ENCODE measurements at regions not wholly inside any gene's neighbourhood (a gene's known extent, or its start where the extent isn't known, plus 50 kb on each side); places are given as distances from the start of the nearest gene placed in this dataset.
"Not testable (repeated sequence)": the region's sequence is repeated elsewhere in the genome, so short reads cannot be mapped to it uniquely, and the experiment has no call there.

DNA sequence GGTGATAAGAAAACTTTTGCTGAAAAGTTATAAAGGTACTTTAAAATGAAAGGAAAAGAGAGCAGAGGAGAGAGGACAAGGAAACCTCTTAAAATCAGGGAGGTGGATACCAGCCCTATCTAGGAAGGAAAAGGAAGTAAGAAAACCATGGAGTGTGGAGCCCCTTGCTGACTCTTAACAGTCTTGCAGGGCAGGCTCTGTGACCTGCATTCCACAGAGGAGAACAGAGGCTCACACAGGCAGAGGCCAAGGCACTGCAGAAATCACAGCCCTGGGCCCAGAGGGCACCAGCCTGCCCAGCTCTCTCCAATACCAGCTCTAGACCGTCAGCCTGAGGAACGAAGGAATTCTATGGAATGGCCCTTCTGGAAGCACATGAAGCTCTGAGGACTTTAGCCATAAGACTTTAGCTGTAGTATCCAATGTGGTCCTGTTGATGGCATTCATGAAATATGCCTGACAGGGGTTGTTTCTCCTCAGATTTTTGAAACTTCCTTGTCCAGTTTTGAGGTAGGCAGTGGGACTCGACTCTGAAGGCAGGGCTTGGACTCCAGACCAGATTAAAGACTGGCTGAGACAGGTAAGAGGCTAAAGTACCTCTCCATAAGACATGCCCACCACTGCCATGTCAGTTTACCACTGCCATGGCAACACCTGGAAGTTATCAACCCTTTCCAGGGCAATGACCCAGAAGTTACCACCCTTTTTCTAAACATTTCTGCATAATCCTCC is 216.3 kb downstream of the ANAPC1 start:
- DNase-seq (ENCODE audit: low read depth): no peak

GRCh38 chr2:111668274-111668616 is 215.7 kb downstream of the ANAPC1 start:
- DNase-seq (ENCODE audit: low read depth): no peak

DNA sequence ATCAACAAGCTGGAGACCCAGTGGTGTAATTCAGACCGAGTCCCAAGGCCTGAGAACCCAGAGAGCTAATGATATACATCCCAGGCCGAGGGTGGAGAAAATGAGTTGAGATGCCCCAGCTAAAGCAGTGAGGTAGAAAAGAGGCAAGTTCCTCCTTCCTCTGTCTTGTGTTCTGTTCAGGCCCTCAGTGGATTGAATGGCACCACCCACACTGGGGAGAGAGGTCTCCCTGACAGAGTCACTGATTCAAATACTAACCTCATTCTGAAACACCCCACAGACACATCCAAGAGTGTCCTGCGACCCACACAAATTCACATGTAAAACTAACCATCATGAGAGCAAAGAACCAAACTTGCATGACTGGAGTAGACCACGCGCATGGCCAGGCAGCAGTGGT is 215.3 kb downstream of the ANAPC1 start:
- DNase-seq (ENCODE audit: low read depth): no peak

- DNase-seq (ENCODE audit: low read depth): no peak
These were observed 213.9 kb downstream of the ANAPC1 start for GRCh38 chr2:111669928-111670695.

GRCh38 chr2:111670776-111671175 is 213.2 kb downstream of the ANAPC1 start:
- no peak for DNase-seq (ENCODE audit: low read depth)

DNA sequence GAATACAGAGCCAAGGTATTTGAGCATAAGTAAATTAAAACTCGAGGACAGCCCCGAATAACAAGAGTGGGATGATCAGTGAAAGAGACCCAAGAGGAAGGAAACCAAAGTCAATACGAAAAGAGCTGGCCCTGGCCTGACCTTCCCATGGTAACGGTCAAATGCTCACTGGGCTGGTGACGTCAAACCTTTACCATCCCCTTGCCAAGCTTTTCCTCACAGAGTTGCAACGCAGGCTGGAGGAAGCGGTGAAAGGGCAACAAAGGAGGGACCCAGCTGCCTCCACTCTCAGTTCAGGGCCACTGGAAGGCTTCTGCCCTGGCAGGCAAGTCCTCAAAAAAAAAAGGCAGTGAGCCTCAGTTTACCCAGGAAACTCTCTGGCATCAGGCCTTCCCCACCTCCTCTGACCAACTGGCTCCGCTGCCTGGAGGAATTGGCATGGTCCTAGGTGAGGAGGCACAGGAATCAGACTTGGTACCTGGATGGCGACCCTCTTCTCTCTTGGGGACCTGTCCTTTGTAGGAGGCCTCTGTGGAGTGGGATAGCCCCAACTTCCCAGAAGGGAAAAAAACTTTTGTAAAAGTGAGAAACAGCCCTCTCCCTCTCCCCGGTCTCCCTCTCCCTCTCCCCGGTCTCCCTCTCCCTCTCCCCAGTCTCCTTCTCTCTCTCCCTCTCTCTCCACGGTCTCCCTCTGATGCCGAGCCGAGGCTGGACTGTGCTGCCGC is 212.4 kb downstream of the ANAPC1 start:
- DNase-seq (ENCODE audit: low read depth): no peak

DNA sequence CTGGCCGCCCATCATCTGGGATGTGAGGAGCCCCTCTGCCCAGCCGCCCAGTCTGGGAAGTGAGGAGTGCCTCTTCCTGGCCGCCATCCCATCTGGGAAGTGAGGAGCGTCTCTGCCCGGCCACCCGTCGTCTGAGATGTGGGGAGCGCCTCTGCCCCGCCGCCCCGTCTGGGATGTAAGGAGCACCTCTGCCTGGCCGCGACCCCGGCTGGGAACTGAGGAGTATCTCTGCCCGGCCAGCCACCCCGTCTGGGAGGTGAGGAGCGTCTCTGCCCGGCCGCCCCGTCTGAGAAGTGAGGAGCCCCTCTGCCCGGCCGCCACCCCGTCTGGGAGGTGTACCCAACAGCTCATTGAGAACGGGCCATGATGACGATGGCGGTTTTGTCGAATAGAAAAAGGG is 211.4 kb downstream of the ANAPC1 start:
- DNase-seq (ENCODE audit: low read depth): not testable (repeated sequence)

GRCh38 chr2:111673526-111673925 is 210.5 kb downstream of the ANAPC1 start:
- no peak for DNase-seq (ENCODE audit: low read depth)

GRCh38 chr2:111675419-111676194 is 208.4 kb downstream of the ANAPC1 start:
- no peak for DNase-seq (ENCODE audit: low read depth)

DNA sequence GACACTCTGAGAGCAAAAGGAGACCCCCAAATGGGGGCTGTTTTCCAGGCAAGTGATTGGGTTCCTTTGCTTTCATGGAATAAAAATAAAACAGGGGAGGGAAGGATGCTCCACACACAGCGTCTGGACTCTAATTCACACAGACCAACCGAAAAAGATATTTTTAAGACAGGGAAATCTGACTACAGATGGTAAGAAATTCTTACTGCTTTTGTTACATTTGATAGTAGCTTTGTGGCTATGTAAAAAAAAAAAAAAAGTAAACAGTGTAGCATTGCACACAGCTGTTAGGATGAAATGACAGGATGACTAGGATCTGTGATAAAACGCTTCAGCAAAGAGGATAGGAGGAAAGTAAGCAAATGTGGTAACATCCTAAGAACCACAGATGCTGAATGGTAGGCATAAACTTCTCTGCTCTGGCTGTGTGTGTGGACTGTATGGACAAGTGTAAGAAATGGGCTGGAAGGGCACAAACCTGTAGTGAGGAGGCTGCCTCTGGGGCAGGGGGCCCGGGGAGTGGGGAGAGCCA is 207.6 kb downstream of the ANAPC1 start:
- DNase-seq (ENCODE audit: low read depth): no peak

- no peak for DNase-seq (ENCODE audit: low read depth)
These were observed 205.8 kb downstream of the ANAPC1 start for GRCh38 chr2:111678161-111678560.

DNA sequence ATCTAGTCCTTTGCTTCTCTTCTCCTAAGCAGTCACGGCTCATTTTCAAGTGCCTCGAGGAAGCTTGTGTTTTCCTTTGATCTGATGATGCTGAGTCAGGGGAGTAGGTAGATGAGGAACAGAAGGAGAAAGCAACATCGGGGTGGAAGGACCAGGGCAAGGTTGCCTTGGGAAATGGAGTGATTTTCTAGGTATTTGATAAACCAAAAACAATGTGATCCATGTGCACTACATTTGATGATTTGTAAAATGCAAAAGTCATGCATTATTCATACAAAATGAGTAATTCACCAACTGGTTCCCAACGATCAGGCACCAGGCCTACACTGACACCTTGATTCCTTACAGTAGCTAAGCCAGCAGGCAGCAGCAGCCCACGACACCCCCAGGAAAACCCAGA is 205.3 kb downstream of the ANAPC1 start:
- DNase-seq (ENCODE audit: low read depth): no peak

DNA sequence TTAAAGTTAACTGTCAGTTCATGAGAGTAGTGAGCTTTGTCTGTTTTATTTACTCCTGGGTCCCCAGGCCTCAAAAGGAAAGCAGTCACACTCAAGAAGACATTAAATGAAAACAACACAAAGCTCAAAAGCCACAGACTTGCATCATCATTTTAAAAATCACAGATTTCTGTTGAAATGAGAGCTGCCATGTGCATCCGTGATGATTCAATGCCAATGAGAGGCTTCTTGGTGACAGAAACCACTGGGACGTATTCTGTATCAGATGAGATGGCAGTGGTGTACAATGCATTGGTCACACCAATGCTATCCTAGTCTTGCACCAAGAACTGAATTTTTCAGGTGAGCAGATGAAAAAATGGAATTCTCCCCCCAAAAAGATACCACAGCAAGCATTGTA is 204.8 kb downstream of the ANAPC1 start:
- no peak for DNase-seq (ENCODE audit: low read depth)

GRCh38 chr2:111684611-111685010 is 199.4 kb downstream of the ANAPC1 start:
- DNase-seq (ENCODE audit: low read depth): no peak

DNA sequence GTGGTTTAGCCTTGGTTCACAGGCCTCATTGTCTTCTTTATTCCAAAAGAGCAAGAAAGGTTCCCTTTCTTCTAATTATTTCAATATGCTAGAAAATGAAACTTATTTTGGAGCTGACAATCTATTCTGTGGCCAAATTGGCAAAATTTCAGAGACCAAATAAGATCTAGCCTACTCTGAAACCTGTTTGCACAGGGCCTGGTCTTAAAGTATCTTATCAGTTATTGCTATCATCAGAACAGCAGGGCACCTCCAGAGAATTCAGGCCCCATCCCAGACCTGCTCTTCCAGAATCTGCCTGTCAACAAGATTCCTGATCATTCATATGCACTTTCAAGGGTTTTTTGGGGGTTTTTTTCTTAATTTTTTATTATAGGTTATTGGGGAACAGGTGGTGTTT is 198.7 kb downstream of the ANAPC1 start:
- DNase-seq (ENCODE audit: low read depth): no peak

- DNase-seq (ENCODE audit: low read depth): no peak
These were observed 197.0 kb downstream of the ANAPC1 start for GRCh38 chr2:111686994-111687393.

DNA sequence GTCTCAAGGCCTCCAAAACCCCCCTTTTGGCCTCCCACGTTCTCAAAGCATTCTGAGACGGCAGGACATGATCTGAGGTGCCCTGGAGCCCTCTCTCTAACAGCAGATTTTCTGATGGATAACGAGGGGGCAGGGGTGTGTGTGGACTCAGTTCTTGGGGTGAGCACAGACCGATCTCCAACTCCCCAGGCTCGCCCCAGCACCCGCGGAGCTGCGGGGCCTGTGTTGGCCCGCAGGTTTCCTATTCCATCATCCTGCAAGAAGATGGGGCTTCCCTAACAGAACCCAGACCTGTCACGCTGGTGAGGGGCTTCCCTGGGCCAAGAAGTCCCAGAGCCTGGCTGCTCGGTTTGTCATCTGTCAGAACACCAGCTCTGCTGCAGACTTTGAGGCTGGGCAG is 196.1 kb downstream of the ANAPC1 start:
- DNase-seq (ENCODE audit: low read depth): no peak

DNA sequence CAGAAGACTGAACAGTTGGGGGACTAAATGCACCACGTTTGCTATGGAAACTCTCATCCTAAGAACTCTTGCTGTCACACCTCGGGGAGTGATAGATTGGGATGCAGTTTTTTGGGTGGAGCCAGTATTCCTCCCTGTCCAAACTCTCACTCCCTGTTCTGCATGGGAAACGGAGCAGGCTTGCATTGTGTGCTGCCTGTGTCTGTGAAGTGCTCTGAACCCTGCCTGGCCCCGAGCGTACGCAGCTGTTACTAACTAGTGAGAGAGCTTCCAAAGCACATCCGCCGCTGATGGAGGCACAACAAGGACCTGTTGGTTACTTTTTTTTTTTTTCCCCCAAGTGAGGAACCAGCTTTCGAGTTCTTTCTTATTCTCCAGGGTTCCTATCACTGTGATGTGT is 195.5 kb downstream of the ANAPC1 start:
- DNase-seq (ENCODE audit: low read depth): no peak

- DNase-seq (ENCODE audit: low read depth): no peak
These were observed 194.8 kb downstream of the ANAPC1 start for GRCh38 chr2:111689174-111689573.

DNA sequence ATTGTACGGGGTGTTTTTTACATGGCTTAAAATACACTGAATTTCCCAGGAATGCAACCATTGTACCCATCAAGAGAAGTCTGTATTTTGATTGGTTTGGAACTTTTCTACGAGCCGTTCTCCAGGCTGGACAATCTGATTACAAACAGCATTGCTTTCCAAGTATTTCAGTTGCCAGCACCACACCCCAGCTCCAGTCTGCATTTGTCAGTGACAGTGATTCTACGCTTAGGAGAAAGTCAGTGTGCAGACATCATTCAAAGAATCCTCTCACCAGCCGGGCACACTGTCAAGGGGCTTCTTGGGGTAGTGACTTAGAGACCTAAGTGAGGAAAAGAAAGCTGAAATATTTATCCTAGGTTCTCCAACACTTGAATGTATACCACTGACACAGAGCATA is 194.1 kb downstream of the ANAPC1 start:
- no peak for DNase-seq (ENCODE audit: low read depth)

DNA sequence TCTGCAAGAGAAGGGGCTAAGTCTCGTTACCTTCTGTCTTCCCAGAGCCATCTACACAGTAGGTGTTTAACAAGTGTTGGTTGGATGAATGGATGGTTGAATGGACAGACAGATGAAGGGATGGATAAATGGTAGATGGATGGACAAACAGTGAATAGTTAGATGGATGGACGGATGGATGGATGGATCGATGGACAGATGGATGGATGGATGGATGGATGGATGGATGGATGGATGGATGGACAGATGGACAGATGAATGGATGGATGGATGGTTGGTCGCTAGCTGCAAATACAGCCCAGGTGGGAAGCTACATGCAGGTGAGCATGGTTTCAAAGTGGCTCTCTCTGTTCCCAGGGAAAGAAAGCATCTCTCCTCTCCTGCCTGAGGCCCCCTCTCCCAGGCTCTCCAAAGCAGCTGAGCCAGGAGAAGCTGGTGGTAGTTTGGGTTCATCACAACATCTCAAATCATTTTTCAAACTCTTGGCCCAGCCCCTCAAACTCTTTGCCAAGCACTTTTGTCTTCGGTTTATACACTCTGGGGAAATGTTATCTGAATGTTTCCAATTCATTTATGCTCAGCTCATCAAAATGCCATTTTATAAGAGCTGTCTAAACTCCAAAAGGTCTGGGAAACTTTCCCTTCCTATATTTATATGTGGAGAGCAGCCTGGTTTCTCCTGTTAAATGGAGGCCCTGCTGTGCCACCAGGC is 192.7 kb downstream of the ANAPC1 start:
- DNase-seq (ENCODE audit: low read depth): no peak
